Hepatocyte (in vitro differentiated cells): ENCODE measurements at regions not wholly inside any gene's neighbourhood (a gene's known extent, or its start where the extent isn't known, plus 50 kb on each side); places are given as distances from the start of the nearest gene placed in this dataset.

Experiments
- DNase-seq: peaks from one replicate; pipeline ENCODE4 v3.0.0-alpha.2; 2016; ENCODE audit warnings: low spot score
- H2AFZ ChIP-seq: fragments of 200-600 bp; sonication (generic); 2 replicates; pipeline ENCODE4 v1.6.0; 2016; ENCODE audit warnings: antibody characterized with exemption, mild to moderate bottlenecking
- H3K27ac ChIP-seq: fragments of 200-600 bp; sonication (generic); 2 replicates; pipeline ENCODE4 v1.5.1; 2016; ENCODE audit warnings: mild to moderate bottlenecking
- H3K27me3 ChIP-seq: fragments of 200-600 bp; sonication (generic); 2 replicates; pipeline ENCODE4 v1.6.1; 2016
- H3K36me3 ChIP-seq: fragments of 200-600 bp; sonication (generic); replicated peaks from 2 replicates; pipeline ENCODE4 v1.5.1; 2016; ENCODE audit warnings: low read depth; ENCODE audit not compliant: insufficient read depth
- H3K4me1 ChIP-seq: fragments of 200-600 bp; sonication (generic); 2 replicates; pipeline ENCODE4 v1.5.1; 2016; ENCODE audit warnings: mild to moderate bottlenecking, moderate library complexity; ENCODE audit not compliant: insufficient read depth
- H3K4me2 ChIP-seq: fragments of 200-600 bp; sonication (generic); 2 replicates; pipeline ENCODE4 v1.6.0; 2016
- H3K4me3 ChIP-seq: fragments of 200-600 bp; sonication (generic); 2 replicates; pipeline ENCODE4 v1.5.1; 2016; ENCODE audit warnings: mild to moderate bottlenecking
- H3K79me2 ChIP-seq: fragments of 200-600 bp; sonication (generic); 2 replicates; pipeline ENCODE4 v1.6.0; 2017; ENCODE audit warnings: mild to moderate bottlenecking
- H3K9me2 ChIP-seq: fragments of 200-600 bp; sonication (generic); replicated peaks from 2 replicates; pipeline ENCODE4 v1.6.0; 2017; ENCODE audit warnings: mild to moderate bottlenecking; ENCODE audit not compliant: insufficient read depth
- H3K9me3 ChIP-seq: fragments of 200-600 bp; sonication (generic); 2 replicates; pipeline ENCODE4 v1.5.1; 2016; ENCODE audit warnings: low read depth, mild to moderate bottlenecking
- H4K20me1 ChIP-seq: fragments of 200-600 bp; sonication (generic); 2 replicates; pipeline ENCODE4 v1.6.0; 2016; ENCODE audit warnings: mild to moderate bottlenecking; ENCODE audit not compliant: insufficient read depth, poor library complexity, severe bottlenecking
- EZH2 ChIP-seq: fragments of 200-600 bp; sonication (generic); IDR thresholded peaks from 2 replicates; pipeline ENCODE4 v1.6.1; 2016; ENCODE audit warnings: antibody characterized with exemption, mild to moderate bottlenecking, borderline replicate concordance
- EZH2phosphoT487 ChIP-seq: fragments of 200-600 bp; sonication (generic); IDR thresholded peaks from one replicate; pipeline ENCODE4 v1.6.1; 2018; ENCODE audit warnings: antibody characterized with exemption, mild to moderate bottlenecking, low read depth, moderate library complexity; ENCODE audit not compliant: unreplicated experiment, severe bottlenecking
- WGBS: methylation state at CpG from one replicate; pipeline ENCODE4 v1.1.6; 2016; ENCODE audit warnings: low lambda C conversion rate; ENCODE audit errors: missing lambda C conversion rate; 5-methylcytosine and 5-hydroxymethylcytosine counted together
- TF ChIP-seq, protein P1 (sequence below): fragments of 200-600 bp; sonication (generic); IDR thresholded peaks from 2 replicates; pipeline ENCODE4 v1.5.1; 2016; ENCODE audit warnings: antibody characterized with exemption, mild to moderate bottlenecking; ENCODE audit not compliant: poor library complexity

- Histone ChIP-seq H3K27ac (no peak overlapping the region), H3K4me2 (no peak overlapping the region), H3K79me2 (no peaks in the 10 kb centered on the region), H3K9me2 (no peaks in the 10 kb centered on the region), H3K27me3 (no peaks in the 10 kb centered on the region), H4K20me1 (no peaks in the 10 kb centered on the region), H2AFZ (no peak overlapping the region), H3K36me3 (no peaks in the 10 kb centered on the region), H3K9me3 (no peaks in the 10 kb centered on the region), H3K4me1 (no peaks in the 10 kb centered on the region), H3K4me3 (no peak overlapping the region)
- TF ChIP-seq EZH2phosphoT487: no peak
- no peak for TF ChIP-seq EZH2
- TF ChIP-seq, protein P1, sequence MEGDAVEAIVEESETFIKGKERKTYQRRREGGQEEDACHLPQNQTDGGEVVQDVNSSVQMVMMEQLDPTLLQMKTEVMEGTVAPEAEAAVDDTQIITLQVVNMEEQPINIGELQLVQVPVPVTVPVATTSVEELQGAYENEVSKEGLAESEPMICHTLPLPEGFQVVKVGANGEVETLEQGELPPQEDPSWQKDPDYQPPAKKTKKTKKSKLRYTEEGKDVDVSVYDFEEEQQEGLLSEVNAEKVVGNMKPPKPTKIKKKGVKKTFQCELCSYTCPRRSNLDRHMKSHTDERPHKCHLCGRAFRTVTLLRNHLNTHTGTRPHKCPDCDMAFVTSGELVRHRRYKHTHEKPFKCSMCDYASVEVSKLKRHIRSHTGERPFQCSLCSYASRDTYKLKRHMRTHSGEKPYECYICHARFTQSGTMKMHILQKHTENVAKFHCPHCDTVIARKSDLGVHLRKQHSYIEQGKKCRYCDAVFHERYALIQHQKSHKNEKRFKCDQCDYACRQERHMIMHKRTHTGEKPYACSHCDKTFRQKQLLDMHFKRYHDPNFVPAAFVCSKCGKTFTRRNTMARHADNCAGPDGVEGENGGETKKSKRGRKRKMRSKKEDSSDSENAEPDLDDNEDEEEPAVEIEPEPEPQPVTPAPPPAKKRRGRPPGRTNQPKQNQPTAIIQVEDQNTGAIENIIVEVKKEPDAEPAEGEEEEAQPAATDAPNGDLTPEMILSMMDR: no peak
- WGBS: 84% methylated on average over 2 of the region's 2 CpGs
- no peak for DNase-seq
Measured at GRCh38 chr3:117253636-117254035, 544.1 kb downstream of the TUSC7 start.

GRCh38 chr3:117254985-117255384 lies 545.4 kb downstream of the TUSC7 start:
- TF ChIP-seq, protein P1: no peak
- TF ChIP-seq EZH2phosphoT487 (no peak), EZH2 (no peak)

GRCh38 chr3:117255736-117256135 lies 546.2 kb downstream of the TUSC7 start:
- H3K36me3 ChIP-seq: no peaks in the 10 kb centered on the region
- H2AFZ ChIP-seq: no peak overlapping the region
- no peak overlapping the region for H3K27ac ChIP-seq
- no peaks in the 10 kb centered on the region for H3K79me2 ChIP-seq
- no peak overlapping the region for H3K4me2 ChIP-seq
- TF ChIP-seq EZH2phosphoT487 (no peak), EZH2 (no peak)
- TF ChIP-seq, protein P1: no peak
- H3K27me3 ChIP-seq: no peaks in the 10 kb centered on the region
- H3K9me3 ChIP-seq: no peaks in the 10 kb centered on the region
- H3K4me3 ChIP-seq: no peak overlapping the region
- H3K4me1 ChIP-seq: peaks cover 1% of the 10 kb centered on the region
- no peaks in the 10 kb centered on the region for H4K20me1 ChIP-seq
- WGBS: 96% methylated on average over 1 of the region's 1 CpG
- no peaks in the 10 kb centered on the region for H3K9me2 ChIP-seq
- DNase-seq: no peak

More at GRCh38 chr3:117254985-117255384, 545.4 kb downstream of the TUSC7 start:
- H3K36me3 ChIP-seq: no peaks in the 10 kb centered on the region
- no peaks in the 10 kb centered on the region for H3K4me1 ChIP-seq
- DNase-seq: no peak
- H4K20me1 ChIP-seq: no peaks in the 10 kb centered on the region
- H2AFZ ChIP-seq: no peak overlapping the region
- no peak overlapping the region for H3K4me2 ChIP-seq
- 96% methylated on average over 3 of the region's 3 CpGs for WGBS
- H3K4me3 ChIP-seq: no peak overlapping the region
- H3K9me2 ChIP-seq: no peaks in the 10 kb centered on the region
- H3K79me2 ChIP-seq: no peaks in the 10 kb centered on the region
- H3K9me3 ChIP-seq: no peaks in the 10 kb centered on the region
- no peak overlapping the region for H3K27ac ChIP-seq
- H3K27me3 ChIP-seq: no peaks in the 10 kb centered on the region

DNA sequence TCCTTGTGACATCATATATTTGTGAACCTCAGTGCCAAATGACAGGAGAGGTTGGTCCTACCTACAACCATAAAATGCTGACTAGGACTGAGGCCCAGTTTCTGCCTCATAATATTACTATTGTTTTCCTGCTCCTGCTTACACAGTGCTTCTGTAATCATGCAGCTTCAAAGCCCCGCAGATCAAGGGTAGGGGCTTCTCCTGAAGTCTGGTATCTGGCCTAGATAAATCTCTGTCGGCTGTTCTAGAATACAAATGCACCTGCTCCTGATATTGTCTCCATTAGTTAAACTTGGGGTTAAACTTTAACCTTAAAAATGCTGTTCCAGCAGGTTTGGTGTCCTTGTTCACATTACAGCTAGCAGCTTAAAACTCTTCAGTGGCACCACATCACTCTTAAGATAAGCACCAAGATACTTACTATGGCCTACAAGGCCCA lies 552.4 kb downstream of the TUSC7 start:
- H3K4me2 ChIP-seq: no peak overlapping the region
- H3K79me2 ChIP-seq: no peaks in the 10 kb centered on the region
- H3K9me2 ChIP-seq: no peaks in the 10 kb centered on the region
- H4K20me1 ChIP-seq: no peaks in the 10 kb centered on the region
- TF ChIP-seq EZH2 (no peak), EZH2phosphoT487 (no peak)
- TF ChIP-seq, protein P1: no peak
- no peaks in the 10 kb centered on the region for H3K9me3 ChIP-seq
- 18% methylated on average over 2 of the region's 2 CpGs for WGBS
- H3K27ac ChIP-seq: peak overlapping the region; percentile 85
- peak overlapping the region; percentile 27 for H2AFZ ChIP-seq
- H3K4me3 ChIP-seq: no peak overlapping the region
- peaks cover 16% of the 10 kb centered on the region for H3K4me1 ChIP-seq
- peak; percentile 49 for DNase-seq
- no peaks in the 10 kb centered on the region for H3K36me3 ChIP-seq
- no peaks in the 10 kb centered on the region for H3K27me3 ChIP-seq
